HG02870 (cell line): ENCODE measurements at regions not wholly inside any gene's neighbourhood (a gene's known extent, or its start where the extent isn't known, plus 50 kb on each side); places are given as distances from the start of the nearest gene placed in this dataset.

ENCODE experiments used
- ATAC-seq: cut with Tn5 transposase; IDR thresholded peaks from one replicate; pipeline ENCODE4 v1.9.1; 2021; ENCODE audit warnings: mild to moderate bottlenecking, moderate library complexity; ENCODE audit not compliant: unreplicated experiment

DNA sequence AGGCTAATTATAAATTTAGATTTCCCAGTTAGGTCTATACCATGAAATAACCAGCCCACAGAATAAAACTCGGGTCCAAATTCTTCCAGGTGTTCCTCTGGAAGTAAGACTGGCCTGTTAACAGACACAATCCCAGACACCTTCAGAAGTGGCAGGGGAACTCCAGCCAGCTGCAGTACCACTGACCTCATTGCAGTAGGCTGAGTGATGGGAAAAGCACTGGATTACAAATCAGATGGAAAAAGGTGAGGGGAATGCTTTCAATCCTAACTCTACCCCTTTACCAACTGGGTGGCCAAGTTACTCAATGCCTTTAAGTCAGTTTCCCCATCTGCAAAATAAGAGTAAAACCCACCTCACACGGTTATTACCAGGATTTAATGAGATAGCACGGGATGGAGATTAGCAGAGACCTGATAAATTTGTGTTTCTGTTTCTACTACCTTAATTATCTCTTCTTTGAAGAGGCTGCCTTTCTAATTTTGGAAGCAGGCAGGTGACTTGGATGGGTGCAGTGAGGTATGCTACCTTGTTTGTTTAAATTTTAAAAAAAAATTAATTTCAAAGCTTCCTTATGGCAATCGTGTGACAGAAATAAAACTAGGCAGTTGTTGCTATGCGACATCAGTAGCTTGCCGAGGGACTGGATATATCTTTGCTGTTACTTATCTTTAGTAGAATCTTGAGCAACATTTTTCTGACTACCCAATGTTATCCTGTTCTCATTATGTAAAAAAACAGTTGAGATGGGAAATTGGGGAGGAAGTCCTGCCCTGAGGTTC, 167.3 kb upstream of the GRIN2B start:
- no peak for ATAC-seq

DNA sequence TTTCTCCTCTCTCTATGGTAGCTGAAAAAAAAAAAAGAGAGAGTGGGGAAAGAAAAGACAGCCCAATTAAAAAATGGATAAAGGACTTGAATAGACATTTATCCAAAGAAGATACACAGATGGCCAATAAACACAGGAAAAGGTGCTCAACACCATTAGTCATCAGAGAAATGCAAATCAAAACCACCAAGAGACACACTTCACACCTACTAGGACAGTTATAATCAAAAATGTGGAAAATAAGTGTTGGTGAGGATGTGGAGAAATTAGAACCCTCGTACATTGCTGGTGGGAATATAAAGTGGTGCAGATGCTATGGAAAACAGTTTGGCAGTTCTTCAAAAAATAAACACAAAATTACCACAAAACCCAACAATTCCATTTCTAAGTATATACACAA, 172.4 kb upstream of the GRIN2B start:
- no peak for ATAC-seq

DNA sequence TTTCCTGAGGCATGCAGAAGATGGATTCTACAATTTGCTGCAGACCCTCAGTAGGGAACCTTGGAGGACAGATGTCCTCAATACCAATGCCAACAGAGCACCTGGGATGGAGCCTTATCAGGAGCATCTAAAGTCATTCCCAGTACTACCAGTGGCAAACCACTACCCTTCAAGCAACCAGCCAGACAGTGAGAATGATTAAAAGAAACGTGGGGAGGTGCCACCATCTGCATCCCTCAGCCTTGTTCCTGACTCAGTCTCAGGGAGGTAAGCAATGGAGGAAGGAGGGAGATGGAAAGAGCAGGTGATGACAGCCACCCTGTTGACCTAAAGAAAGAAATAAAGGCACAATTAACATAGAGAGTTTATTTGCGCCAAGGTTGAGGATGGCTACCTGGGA, 175.2 kb upstream of the GRIN2B start:
- ATAC-seq = no peak

DNA sequence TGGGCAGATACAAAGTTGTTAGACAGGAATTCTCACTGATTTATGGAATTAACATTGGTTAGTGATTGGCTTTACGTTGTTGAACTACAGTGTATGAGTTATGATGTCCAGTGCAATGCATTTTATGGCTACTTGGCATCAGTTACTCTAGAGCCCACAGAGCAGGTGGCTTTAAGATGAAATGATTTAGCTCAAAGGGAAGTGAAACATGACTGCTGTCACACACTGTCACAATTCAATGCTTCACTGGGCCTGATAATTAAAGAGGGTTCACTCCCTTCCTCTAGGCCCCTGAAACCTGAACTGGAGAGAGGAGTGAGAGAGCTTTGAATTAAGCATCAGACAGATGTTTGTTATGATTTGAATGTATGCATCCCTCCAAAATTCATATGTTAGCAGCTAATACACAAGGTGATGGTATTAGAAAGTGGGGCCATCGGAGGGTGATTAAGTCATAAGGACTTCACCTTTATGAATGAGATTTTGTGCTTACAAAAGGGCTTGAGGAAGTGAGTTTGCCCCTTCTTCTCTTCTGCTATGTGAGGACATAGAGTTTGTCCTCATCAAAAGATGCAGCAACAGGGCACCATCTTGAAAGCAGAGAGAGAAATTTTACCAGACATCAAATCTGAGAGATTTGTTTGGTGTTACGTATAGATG, 175.8 kb upstream of the GRIN2B start:
- ATAC-seq = peak; percentile 98

DNA sequence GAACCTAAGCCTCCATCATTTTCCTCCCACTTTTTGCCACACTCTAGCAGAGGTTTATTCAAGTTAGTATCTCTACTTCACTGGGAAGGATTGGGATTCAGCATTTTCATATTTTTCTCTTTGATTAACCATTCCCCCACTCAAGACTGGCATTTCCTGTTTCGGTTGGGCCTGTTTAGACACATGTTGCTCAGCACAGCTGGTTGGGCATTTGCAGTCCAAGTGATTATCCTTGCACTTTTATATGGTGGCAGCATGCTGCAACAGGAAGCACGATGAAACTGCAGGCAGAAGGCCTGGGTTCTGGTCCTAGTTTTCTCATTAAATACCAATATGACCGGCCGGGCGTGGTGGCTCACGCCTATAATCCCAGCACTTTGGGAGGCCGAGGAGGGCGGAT, 182.9 kb upstream of the GRIN2B start:
- no peak for ATAC-seq

DNA sequence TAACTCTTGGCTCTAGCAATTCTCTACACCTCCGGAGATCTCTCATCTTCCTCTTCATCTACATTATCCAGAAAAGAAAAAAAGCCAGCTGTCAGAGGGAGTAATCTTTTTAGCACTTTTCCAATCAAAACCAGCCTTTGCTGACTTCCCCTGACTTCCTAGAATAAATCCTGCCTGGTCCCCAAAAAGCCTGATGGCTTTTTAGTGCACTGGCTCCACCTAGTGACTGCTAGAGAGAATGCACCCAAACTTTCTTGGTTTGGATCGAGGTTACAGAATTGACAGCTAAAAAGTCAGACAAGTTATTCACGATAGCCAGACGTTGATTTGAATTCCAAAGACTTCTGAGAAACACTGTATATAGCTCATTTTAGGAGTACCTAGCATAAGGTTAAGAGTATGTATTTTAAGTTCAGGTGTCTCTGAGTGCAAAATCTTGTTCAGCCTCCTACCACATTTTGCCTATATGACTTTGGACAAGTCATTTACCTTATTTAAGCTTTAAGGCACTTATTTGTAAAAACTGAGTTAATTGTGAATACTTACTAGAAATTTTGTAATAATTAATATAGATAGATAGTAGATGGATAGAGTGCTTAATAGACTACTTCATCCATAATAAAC, 185.7 kb upstream of the GRIN2B start:
- ATAC-seq = no peak

DNA sequence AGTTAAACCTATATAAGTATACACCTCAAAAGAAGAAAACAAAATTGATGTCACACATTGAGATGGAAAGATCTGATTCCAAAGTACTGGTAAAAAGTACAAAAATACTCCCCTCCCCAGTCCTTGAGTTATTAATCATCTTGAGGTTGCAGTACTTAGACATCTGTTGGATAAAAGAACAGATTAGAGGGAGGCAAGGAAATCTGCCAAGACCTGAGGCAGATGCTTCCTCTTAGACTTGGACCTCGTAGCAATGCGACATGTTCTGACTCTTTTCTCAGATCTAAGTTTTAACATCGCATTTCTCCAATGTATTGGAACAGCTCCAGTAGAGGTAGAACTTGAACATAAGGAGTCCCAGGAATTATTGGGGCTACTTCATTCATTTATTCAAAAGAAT, 187.9 kb upstream of the GRIN2B start:
- ATAC-seq = no peak

DNA sequence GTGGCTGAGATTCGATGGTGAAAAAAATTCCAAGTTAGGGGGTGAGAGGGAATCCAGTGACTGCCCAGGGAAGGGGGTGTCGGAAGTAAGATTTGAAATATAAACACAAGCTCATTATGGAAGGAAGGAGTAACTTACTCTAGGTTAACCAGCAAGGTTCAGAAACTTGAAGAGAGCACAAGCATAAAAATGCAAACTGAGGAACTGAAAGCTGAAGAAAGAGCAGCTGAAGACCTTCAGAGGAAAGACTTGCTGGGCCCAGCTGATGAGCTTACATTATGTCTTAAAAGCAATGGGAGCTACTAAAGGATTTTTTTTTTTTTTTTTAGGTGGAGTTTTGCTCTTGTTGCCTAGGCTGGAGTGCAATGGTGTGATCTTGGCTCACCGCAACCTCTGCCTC, 189.7 kb upstream of the GRIN2B start:
- ATAC-seq = peak; percentile 90

DNA sequence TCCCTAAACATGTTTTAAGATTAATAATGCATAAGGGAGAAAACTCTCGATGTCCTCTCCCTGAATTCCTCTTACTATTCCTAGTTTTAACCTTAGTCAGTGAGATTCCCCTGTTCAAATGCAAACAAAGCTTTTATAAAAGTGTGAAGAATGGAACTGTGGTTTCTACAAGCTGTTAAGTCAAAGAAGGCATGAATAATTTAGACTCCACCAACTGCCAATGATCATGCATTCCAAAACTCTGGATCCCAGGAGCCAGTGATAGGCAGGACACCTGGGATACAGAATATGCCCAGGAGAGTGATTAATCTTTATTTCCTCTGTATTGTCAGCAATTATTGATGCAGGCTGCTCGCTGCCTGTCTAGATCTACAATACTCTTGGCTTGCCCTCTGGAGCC, 190.3 kb upstream of the ATF7IP start:
- ATAC-seq = no peak

DNA sequence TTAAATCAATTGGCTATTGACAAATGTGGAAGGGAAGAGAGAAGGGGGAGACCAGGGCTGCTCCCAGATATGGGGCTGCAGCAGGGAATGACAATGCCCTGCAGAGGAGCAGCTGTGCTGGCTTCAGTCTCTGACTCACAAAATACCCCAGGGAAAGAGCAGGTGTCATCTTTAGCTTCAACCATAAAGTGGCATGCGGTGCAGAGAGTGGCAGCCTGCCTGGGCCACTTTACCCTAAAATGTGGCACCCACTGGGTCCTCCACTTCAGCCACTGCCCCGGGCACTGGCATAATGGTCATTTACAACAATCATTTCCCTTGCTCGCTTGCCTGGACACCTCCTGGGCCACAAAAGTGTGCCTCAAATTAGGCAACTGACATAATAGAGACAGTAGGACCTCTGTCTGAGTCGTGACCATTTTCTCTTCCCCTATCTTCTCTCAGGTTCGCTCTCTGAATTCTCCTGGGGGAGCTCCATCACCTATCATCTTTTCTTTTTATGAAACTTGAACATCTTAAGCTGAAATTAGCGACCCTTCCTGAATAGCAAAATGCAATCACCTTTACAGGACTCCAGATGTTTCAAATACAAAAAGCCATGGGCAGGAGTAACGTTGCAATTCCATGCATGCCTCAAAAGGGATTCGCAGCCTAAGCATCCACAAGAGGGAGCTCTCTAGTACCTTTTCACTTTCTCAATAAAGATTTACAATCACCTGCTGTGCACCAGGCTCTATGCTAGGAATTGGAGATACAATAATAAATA, 179.9 kb upstream of the ATF7IP start:
- ATAC-seq = peak; percentile 74

DNA sequence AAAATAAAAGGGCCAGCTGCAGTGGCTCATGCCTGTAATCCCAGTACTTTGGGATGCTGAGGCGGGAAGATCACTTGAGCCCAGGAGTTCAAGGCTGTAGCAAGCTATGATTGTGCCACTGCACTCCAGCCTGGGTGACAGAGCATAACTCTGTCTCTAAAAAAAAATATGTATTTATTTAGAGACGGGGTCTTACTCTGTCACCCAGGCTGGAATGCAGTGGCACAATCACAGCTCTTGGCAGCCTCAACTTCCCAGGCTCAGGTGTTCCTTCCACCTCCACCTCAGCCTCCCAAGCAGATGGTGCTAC, 179.3 kb upstream of the ATF7IP start:
- ATAC-seq = no peak

DNA sequence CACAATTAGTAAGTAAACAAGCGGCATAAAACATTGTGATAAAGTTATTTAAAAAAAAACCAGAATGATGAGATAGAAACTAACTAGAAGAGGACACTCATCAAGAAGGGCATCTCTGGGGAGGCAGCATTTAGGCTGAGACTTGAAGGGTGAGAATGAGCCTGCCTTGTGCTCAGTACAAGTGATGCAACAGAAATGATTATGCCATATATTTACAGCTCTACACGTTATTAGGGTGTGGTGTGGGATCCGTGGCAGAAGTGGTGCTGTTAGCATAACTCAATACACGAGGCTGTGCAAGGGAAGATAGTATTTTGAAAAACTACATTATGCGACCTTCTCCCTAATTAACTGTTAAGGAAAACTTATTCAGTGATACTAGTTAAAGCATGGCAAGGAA, 178.5 kb upstream of the ATF7IP start:
- no peak for ATAC-seq

DNA sequence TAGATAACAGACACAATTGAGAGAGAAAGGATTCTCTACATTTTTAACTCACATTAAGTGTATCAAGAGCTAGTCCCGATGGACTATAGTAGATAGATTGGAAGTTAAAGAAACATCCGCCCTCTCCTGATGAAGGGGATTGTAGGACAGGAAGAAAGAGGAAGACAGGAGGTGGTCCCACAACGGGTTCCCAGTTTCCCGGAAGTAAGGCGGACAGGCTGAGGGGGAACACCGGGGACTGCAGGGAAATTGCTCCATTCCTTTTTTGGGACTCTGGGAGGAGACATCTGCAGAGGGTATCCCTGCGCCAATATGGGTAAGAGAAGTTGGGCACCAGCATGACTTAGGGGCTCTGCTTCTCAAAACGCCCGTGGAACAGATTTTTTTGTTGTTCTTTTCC, 177.5 kb upstream of the ATF7IP start:
- ATAC-seq = no peak

DNA sequence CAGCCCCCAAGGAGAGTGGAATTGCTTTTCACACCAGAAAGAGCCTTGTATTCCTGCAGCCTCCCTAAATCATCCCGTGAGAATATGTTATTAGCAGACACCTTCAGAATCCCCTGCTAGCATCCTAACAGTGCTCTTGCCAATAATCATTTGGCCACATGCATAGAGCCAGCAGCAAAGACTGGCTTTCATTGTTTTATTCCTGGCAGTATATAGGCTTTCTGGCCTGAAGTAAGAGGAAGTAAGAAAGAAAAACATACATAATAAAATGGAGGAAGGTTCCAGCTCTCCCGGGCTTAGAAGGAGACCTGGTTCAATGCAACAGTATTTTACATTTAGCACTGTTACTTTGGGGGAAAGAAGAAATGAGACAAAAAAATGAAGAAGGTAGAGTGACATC, 176.7 kb upstream of the ATF7IP start:
- ATAC-seq = no peak

DNA sequence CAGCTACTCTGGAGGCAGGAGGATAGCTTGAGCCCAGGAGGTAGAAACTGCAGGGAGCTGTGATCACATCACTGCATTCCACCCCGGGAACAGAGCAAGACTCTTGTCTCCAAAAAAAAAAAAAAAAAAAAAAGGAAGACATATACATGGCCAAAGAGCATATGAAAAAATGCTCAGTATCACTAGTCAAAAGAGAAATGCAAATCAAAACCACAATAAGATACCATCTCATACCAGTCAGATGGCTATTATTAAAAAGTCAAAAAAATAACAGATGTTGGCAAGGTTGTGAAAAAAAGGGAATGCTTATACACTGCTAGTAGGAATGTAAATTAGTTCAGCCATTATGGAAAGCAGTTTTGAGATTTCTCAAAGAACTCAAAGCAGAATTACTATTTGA, 174.8 kb upstream of the ATF7IP start:
- ATAC-seq = no peak

DNA sequence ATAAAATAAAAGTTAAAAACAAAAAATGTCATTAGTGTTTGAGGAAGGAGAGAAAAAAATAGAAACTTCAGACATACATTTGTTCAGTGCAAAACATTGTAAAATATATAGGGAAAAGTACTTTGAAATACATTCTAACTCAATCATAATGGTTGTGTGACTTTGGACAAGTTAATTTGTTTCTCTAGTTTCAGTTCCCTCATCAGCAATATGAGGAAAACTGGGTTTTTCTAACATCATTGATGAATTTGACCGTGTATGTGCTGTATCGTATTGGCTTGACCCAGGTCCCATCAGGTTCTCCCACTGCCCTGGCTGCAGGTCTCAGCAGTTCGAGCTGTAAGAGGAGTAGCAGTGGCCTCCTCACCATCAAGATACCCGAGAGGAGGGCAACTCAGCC, 173.9 kb upstream of the ATF7IP start:
- ATAC-seq = no peak

DNA sequence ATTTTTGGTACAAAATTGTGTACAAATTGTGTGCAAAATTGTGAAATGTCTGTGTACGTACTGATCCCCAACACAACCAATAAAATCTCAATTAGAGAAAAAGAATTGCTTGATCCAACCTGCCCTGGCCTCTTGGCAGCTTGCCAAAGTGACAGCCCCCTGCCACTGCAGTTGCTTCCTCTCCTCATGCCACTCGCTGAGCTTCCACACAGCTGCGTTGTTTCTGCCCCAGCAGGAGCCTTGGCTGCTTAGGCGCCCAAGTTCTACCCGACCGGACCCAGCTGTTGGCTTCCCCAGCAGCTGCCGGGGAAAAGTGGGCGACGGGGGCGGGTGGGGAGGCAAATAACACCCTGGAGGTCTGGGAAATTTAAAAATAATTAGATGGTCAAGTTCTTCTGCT, 171.8 kb upstream of the ATF7IP start:
- ATAC-seq = no peak

DNA sequence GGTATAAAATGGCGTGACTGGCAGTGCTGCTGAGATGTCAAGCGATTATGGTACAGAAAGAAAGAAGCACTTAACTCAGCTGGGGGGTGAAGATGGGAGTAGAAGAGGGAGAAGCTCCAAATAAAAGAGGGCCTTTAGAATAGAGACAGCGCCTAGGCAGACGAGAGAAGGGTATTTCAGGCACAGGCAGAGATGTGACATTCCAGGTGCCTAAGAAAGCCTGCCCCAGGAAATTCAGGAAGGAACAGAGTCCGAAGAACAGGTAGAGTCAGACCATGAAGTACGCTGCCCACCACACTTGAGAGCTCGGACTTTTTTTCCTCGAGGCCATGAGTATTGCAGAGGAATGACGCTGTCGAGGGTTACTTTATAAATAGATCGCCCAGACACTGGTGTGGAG, 170.9 kb upstream of the ATF7IP start:
- ATAC-seq = no peak

DNA sequence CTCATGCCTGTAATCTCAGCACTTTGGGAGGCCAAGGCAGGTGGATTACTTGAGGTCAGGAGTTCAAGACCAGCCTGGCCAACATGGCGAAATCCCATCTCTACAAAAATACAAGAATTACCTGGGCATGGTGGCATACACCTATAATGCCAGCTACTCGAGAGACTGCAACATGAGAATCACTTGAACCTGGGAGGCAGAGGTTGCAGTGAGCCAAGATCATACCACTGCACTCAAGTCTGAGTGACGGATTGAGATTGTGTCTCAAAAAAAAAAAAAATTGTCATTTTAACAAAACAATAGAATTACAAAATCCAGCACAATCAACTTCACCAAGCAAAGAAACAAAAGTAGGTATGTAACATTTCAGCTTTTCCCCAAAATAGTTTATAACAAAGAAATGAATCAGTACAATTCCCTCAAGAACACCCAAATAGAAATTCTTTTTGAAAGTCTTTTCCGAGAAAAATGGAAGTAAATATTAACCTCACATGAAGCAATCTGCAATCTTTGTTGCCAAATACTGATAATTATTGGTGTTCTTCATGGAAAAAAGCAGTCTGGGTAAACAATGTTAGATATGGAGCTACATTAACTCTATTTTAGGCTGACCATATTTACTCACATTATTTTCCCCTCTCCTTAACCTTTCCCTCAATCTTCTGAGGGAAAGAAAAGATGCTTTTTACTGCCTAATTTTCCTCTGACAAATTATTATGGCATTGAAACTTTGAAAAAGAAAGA, 165.9 kb upstream of the ATF7IP start:
- ATAC-seq = no peak

DNA sequence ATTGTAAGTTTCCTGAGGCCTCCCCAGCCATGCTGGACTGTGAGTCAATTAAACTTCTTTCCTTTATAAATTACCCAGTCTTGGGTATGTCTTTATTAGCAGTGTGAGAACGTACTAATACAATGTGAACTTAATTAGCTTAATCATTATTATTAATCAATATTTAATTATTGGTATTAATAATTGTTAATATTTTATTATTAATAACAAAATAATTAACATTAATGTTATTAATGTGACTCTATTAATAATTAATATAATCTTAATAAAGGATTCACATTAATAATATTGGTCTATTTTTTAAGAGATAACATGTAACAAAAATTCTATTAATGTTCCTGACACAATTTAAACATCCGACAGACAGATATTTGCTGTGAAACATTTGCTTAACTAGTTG, 164.9 kb upstream of the ATF7IP start:
- no peak for ATAC-seq

DNA sequence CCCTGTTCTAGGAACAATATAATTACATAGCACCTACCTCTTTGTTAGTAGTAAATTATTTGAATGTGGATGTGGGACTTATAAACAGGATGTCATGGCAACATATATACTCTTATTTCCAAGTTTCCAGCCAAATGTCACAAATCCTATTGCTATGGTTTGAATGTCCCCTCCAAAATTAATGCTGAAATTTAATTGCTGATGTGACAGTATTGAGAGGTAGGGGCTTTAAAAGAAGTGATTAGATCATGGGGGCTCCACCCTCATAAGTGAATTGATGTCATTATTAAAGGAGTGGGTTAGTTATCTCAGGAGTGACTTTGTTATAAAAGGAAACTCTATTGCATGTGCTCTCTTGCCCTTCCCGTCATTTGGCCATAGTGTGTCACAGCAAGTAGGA, 164.2 kb upstream of the ATF7IP start:
- ATAC-seq = no peak
